ENCODE measurements at regions not wholly inside any gene's neighbourhood (a gene's known extent, or its start where the extent isn't known, plus 50 kb on each side); places are given as distances from the start of the nearest gene placed in this dataset.

- Histone ChIP-seq H3K4me3 (ENCODE audit: low read depth, low read length) (no peak overlapping the region), H2AFZ (ENCODE audit: low read length, unreplicated experiment) (no peak overlapping the region), H3K27ac (ENCODE audit: low read depth, low read length) (no peak overlapping the region), H3K79me2 (ENCODE audit: control insufficient read depth, insufficient read depth, low read length, unreplicated experiment) (no peaks in the 10 kb centered on the region), H3K27me3 (ENCODE audit: insufficient read depth, low read length) (no peaks in the 10 kb centered on the region), H3K4me1 (ENCODE audit: control insufficient read depth, insufficient read depth, low read length, unreplicated experiment) (peaks cover 15% of the 10 kb centered on the region), H3K36me3 (ENCODE audit: insufficient read depth, low read length) (no peaks in the 10 kb centered on the region; the same call in 1 of the 2 replicates)
These were observed 335.0 kb upstream of the TENM3 start for GRCh38 chr4:181908168-181908567.

DNA sequence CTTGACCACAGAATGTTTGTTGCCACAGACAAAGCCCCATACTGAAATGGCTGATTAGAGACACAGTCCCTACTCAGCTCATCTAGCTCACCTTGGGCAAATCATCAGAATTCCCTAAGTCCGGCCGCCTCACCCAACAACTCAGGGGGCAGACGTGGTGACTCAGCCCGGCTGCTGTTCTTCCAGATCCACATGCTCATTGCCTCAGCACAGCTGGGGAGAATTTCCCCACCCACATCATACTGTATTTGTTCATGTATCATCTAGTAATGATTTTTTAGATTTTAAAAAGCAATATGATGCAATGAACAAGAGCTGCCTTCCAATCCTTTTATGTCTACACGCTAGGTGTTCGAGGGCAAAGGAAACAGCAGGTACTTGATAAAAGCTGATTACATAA lies 333.8 kb upstream of the TENM3 start:
- peaks cover 15% of the 10 kb centered on the region for H3K4me1 ChIP-seq (ENCODE audit: control insufficient read depth, insufficient read depth, low read length, unreplicated experiment)

GRCh38 chr4:181911420-181911819 lies 331.8 kb upstream of the TENM3 start:
- H3K4me3 ChIP-seq (ENCODE audit: low read depth, low read length), result no peak overlapping the region
- H3K4me1 ChIP-seq (ENCODE audit: control insufficient read depth, insufficient read depth, low read length, unreplicated experiment), result peaks cover 15% of the 10 kb centered on the region
- H3K27me3 ChIP-seq (ENCODE audit: insufficient read depth, low read length), result no peaks in the 10 kb centered on the region
- H3K27ac ChIP-seq (ENCODE audit: low read depth, low read length), result no peak overlapping the region
- H3K79me2 ChIP-seq (ENCODE audit: control insufficient read depth, insufficient read depth, low read length, unreplicated experiment), result no peaks in the 10 kb centered on the region
- no peaks in the 10 kb centered on the region for H3K36me3 ChIP-seq (ENCODE audit: insufficient read depth, low read length)
- no peak overlapping the region for H2AFZ ChIP-seq (ENCODE audit: low read length, unreplicated experiment)

More for the DNA sequence above, 333.8 kb upstream of the TENM3 start:
- Histone ChIP-seq H2AFZ (ENCODE audit: low read length, unreplicated experiment) (no peak overlapping the region), H3K27ac (ENCODE audit: low read depth, low read length) (no peak overlapping the region), H3K36me3 (ENCODE audit: insufficient read depth, low read length) (no peaks in the 10 kb centered on the region; the same call in 1 of the 2 replicates), H3K79me2 (ENCODE audit: control insufficient read depth, insufficient read depth, low read length, unreplicated experiment) (no peaks in the 10 kb centered on the region), H3K4me3 (ENCODE audit: low read depth, low read length) (no peak overlapping the region), H3K27me3 (ENCODE audit: insufficient read depth, low read length) (no peaks in the 10 kb centered on the region)

- no peaks in the 10 kb centered on the region for H3K27me3 ChIP-seq (ENCODE audit: insufficient read depth, low read length)
- H3K27ac ChIP-seq (ENCODE audit: low read depth, low read length), result no peak overlapping the region
- no peak overlapping the region for H3K4me3 ChIP-seq (ENCODE audit: low read depth, low read length)
- no peak overlapping the region for H2AFZ ChIP-seq (ENCODE audit: low read length, unreplicated experiment)
- no peaks in the 10 kb centered on the region for H3K4me1 ChIP-seq (ENCODE audit: control insufficient read depth, insufficient read depth, low read length, unreplicated experiment)
- no peaks in the 10 kb centered on the region for H3K79me2 ChIP-seq (ENCODE audit: control insufficient read depth, insufficient read depth, low read length, unreplicated experiment)
- H3K36me3 ChIP-seq (ENCODE audit: insufficient read depth, low read length), result no peaks in the 10 kb centered on the region
These were observed 309.7 kb upstream of the TENM3 start for GRCh38 chr4:181933471-181933870.

- Histone ChIP-seq H3K27me3 (ENCODE audit: insufficient read depth, low read length) (no peaks in the 10 kb centered on the region), H3K4me1 (ENCODE audit: control insufficient read depth, insufficient read depth, low read length, unreplicated experiment) (no peaks in the 10 kb centered on the region), H2AFZ (ENCODE audit: low read length, unreplicated experiment) (no peak overlapping the region), H3K4me3 (ENCODE audit: low read depth, low read length) (no peak overlapping the region), H3K27ac (ENCODE audit: low read depth, low read length) (no peak overlapping the region), H3K79me2 (ENCODE audit: control insufficient read depth, insufficient read depth, low read length, unreplicated experiment) (no peaks in the 10 kb centered on the region), H3K36me3 (ENCODE audit: insufficient read depth, low read length) (no peaks in the 10 kb centered on the region)
These were observed 304.6 kb upstream of the TENM3 start for GRCh38 chr4:181938631-181939030.

GRCh38 chr4:181939199-181939945 lies 303.8 kb upstream of the TENM3 start:
- H3K27ac ChIP-seq (ENCODE audit: low read depth, low read length), result no peak overlapping the region
- H3K79me2 ChIP-seq (ENCODE audit: control insufficient read depth, insufficient read depth, low read length, unreplicated experiment), result no peaks in the 10 kb centered on the region
- no peak overlapping the region for H3K4me3 ChIP-seq (ENCODE audit: low read depth, low read length)
- H3K27me3 ChIP-seq (ENCODE audit: insufficient read depth, low read length), result no peaks in the 10 kb centered on the region
- H2AFZ ChIP-seq (ENCODE audit: low read length, unreplicated experiment), result no peak overlapping the region
- H3K4me1 ChIP-seq (ENCODE audit: control insufficient read depth, insufficient read depth, low read length, unreplicated experiment), result no peaks in the 10 kb centered on the region
- no peaks in the 10 kb centered on the region for H3K36me3 ChIP-seq (ENCODE audit: insufficient read depth, low read length)

DNA sequence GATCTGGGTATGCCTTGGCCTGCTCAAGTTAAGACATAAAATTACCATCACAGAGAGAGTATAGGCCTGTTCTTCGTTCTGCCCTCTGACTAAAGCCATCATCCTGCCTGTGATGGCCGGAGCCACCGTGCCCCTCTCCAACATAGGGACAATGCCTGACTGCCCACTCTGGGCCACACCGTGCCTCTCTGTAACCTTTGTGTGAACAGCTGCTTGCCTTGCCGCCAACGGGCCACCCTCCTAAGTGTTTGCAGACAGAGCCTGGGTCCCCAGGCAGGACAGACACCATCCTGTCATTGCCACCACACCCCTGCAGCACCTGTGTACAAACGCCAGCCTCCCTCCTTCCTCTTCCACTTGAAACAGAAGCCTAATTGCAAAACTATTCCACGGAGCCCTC lies 298.7 kb upstream of the TENM3 start:
- Histone ChIP-seq H3K27ac (ENCODE audit: low read depth, low read length) (no peak overlapping the region), H3K79me2 (ENCODE audit: control insufficient read depth, insufficient read depth, low read length, unreplicated experiment) (no peaks in the 10 kb centered on the region), H3K4me1 (ENCODE audit: control insufficient read depth, insufficient read depth, low read length, unreplicated experiment) (no peaks in the 10 kb centered on the region), H2AFZ (ENCODE audit: low read length, unreplicated experiment) (no peak overlapping the region), H3K36me3 (ENCODE audit: insufficient read depth, low read length) (no peaks in the 10 kb centered on the region), H3K27me3 (ENCODE audit: insufficient read depth, low read length) (no peaks in the 10 kb centered on the region), H3K4me3 (ENCODE audit: low read depth, low read length) (no peak overlapping the region)

GRCh38 chr4:181946902-181947301 lies 296.3 kb upstream of the TENM3 start:
- H3K27me3 ChIP-seq (ENCODE audit: insufficient read depth, low read length), result no peaks in the 10 kb centered on the region
- H2AFZ ChIP-seq (ENCODE audit: low read length, unreplicated experiment), result no peak overlapping the region
- no peaks in the 10 kb centered on the region for H3K36me3 ChIP-seq (ENCODE audit: insufficient read depth, low read length)
- no peak overlapping the region for H3K27ac ChIP-seq (ENCODE audit: low read depth, low read length)
- H3K4me3 ChIP-seq (ENCODE audit: low read depth, low read length), result no peak overlapping the region
- peaks cover 5% of the 10 kb centered on the region for H3K4me1 ChIP-seq (ENCODE audit: control insufficient read depth, insufficient read depth, low read length, unreplicated experiment)
- H3K79me2 ChIP-seq (ENCODE audit: control insufficient read depth, insufficient read depth, low read length, unreplicated experiment), result no peaks in the 10 kb centered on the region

DNA sequence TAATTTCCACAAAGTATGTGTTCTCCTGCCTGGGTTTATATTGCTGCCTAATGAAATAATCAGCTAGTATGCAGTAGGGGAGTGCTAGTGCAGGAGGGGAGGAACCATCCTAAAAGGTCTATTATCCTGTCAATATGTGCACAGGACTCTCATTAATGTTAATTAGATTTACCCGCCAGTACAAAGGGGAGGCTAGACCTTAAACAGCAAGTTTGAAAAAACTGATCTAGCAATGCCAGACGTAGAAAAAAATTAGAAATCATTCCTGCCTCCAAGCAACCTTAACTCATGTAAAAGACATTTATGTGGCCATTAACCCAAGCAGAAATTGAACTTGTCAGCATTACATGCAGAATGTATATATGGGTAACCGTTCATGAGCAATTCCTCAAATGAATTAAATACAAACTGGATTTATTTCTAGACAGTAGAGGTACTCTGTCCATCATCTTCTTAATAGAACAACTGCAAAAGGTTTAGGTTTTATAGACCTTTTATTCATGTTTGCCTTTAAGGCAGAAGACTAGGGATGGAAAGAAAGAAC lies 294.3 kb upstream of the TENM3 start:
- H3K27me3 ChIP-seq (ENCODE audit: insufficient read depth, low read length), result no peaks in the 10 kb centered on the region
- no peak overlapping the region for H2AFZ ChIP-seq (ENCODE audit: low read length, unreplicated experiment)
- H3K4me3 ChIP-seq (ENCODE audit: low read depth, low read length), result no peak overlapping the region
- peaks cover 19% of the 10 kb centered on the region for H3K4me1 ChIP-seq (ENCODE audit: control insufficient read depth, insufficient read depth, low read length, unreplicated experiment)
- H3K27ac ChIP-seq (ENCODE audit: low read depth, low read length), result no peak overlapping the region
- no peaks in the 10 kb centered on the region for H3K79me2 ChIP-seq (ENCODE audit: control insufficient read depth, insufficient read depth, low read length, unreplicated experiment)
- H3K36me3 ChIP-seq (ENCODE audit: insufficient read depth, low read length), result no peaks in the 10 kb centered on the region

DNA sequence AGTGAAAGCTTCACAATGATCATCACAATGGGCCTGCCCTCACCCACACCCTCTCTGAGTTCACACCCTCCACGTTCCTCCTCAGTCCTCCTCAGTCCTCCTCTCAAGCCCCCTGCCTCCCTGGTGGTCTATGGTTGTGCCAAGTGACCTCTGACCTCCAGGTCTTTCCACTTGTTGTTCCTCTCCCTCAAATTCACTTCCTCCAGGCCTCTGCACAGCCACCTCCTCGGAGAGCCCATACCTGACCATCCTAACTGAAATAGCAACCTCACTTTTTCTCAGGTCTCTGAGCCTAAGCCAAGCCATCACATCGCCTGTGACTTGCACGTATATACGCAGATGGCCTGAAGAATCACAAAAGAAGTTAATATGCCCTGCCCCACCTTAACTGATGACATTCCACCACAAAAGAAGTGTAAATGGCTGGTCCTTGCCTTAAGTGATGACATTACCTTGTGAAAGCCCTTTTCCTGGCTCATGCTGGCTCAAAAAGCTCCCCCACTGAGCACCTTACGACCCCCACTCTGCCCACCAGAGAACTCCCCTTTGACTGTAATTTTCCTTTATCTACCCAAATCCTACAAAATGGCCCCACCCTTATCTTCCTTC lies 293.4 kb upstream of the TENM3 start:
- Histone ChIP-seq H3K27ac (ENCODE audit: low read depth, low read length) (no peak overlapping the region), H2AFZ (ENCODE audit: low read length, unreplicated experiment) (no peak overlapping the region), H3K36me3 (ENCODE audit: insufficient read depth, low read length) (no peaks in the 10 kb centered on the region), H3K4me1 (ENCODE audit: control insufficient read depth, insufficient read depth, low read length, unreplicated experiment) (peaks cover 19% of the 10 kb centered on the region), H3K27me3 (ENCODE audit: insufficient read depth, low read length) (no peaks in the 10 kb centered on the region), H3K79me2 (ENCODE audit: control insufficient read depth, insufficient read depth, low read length, unreplicated experiment) (no peaks in the 10 kb centered on the region), H3K4me3 (ENCODE audit: low read depth, low read length) (no peak overlapping the region)
